Activated CD8-positive, alpha-beta memory T cell treated with anti-CD3 and anti-CD28 coated beads, Interleukin-2, amount 50 U/mL, for 4 hours (primary cell): ENCODE measurements at regions not wholly inside any gene's neighbourhood (a gene's known extent, or its start where the extent isn't known, plus 50 kb on each side); places are given as distances from the start of the nearest gene placed in this dataset.

Experiments used
- DNase-seq: peaks from one replicate; pipeline ENCODE4 v3.0.0-alpha.2; 2020

GRCh38 chr2:23330214-23330613 lies 54.8 kb upstream of the KLHL29 start:
- no peak for DNase-seq
